Cerebellar nuclear complex (tissue), 1 donor: ENCODE measurements at regions not wholly inside any gene's neighbourhood (a gene's known extent, or its start where the extent isn't known, plus 50 kb on each side); places are given as distances from the start of the nearest gene placed in this dataset.
"Not testable (repeated sequence)": the region's sequence is repeated elsewhere in the genome, so short reads cannot be mapped to it uniquely, and the experiment has no call there.

Experiments used
- DNase-seq, 2 experiments: peaks; one replicate each; lab custom pipeline; 2025; lab: John Stamatoyannopoulos, UW

DNA sequence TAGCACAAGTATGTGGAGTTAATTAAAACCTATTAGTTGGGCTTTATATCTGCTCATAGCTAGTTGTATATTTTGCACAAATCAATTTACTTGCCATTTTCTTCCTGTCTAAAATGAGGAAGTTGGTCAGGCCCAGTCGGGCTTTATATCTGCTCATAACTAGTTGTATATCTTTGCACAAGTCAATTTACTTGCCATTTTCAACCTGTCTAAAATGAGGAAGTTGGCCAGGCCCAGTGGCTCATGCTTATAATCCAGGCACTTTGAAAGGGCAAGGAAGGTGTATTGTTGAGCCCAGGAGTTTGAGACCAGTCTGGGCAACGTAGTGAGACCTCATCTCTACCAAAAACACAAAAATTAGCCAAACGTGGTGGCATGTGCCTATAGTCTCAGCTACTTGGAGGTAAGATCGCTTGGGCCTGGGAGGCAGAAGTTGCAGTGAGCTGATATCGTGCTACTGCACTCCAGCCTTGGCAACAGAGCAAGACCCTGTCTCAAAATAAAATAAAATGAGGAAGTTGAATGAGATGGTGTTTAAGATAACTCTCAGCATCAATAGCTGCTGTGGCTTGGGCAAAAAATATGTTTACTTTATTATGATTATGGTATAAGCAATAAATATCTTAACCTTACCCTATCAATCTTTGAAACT is 1558.6 kb upstream of the RAG2 start:
- DNase-seq: no peak

DNA sequence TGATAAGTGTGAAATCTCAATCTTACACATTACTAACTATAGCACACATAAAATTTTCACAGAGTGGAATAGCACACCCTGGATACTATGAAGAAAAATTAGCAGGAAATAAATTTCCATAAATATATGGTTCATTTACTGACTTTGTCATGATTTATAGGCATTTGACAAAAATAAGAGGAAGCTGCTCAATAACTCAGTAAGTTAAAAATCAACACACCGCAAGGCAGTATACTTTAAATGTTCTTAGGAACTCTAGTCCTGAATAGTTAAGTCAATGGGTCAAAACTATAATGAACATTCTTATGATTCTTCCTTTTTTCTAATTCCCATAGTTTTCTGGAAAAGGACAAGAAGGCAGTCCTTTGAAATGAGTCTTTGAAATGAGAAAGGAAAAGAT is 1557.8 kb upstream of the RAG2 start:
- DNase-seq: no peak

DNA sequence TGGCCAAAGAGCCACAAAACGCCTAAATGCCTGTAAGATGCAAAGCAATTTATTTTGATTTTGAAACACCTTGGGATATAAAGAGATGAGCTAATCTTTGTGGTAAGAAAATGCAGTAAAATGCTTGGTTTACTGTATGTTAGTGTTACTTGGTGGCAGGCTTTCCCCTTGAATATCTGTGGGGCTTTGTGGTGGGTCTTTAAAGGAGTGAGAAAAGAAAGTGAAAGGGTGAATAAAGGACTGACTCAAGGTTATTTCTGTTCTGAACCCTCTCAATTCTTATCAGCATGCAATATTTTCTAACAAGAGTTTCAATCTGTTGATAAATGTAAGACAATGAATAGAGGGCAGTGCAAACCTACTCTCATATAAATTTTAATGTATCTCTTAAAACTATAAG is 1555.9 kb upstream of the RAG2 start:
- DNase-seq: no peak

DNA sequence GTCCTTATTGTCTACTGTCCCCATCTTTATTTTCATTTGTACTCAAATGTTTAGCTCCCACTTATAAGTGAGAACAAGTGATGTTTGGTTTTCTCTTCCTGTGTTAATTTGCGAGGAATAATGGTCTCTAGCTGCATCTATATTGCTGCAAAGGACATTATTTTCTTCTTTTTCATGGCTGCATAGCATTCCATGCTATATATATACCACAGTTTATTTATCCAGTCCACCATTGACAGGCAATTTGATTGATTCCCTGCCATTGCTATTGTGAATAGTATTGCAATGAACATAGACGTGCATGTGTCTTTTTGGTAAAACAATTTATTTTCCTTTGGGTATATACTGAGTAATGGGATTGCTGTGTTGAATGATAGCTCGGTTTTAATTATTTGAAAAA is 1545.8 kb upstream of the RAG2 start:
- DNase-seq: no peak

DNA sequence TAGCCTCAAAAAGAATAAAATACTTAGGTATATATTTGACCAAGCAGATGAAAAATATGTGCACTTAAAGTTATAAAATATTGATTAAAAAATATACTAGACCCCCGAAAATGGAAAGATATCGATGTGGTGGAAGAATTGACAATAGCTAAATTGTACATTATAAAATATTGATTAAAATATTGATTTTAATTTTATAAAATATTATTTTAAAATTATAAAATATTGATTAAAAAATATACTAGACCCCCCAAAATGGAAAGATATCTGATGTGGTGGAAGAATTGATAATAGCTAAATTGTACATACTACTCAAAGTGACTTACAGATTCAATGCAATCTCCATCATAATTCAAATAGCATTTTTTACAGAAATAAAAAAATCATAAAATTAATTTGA is 1540.9 kb upstream of the RAG2 start:
- no peak for DNase-seq

DNA sequence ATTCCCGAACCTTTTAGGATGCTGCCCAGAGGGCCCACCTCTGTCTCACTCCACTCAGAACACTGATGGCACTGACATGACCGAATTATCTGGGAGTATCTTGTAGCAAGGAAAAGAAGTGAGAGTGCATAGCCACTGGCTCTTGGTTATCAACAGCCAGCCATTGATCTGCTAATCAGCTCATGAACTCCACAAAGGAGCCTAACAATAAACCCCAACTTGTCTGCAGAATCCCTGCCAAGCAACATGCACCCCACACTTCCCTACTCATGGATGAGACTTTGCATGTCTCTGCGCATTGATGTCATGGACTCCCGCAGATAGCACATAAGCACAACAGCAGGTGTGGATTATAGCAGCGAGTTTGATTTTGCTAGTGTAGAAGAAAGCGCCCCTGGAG is 1538.9 kb upstream of the RAG2 start:
- DNase-seq: no peak

DNA sequence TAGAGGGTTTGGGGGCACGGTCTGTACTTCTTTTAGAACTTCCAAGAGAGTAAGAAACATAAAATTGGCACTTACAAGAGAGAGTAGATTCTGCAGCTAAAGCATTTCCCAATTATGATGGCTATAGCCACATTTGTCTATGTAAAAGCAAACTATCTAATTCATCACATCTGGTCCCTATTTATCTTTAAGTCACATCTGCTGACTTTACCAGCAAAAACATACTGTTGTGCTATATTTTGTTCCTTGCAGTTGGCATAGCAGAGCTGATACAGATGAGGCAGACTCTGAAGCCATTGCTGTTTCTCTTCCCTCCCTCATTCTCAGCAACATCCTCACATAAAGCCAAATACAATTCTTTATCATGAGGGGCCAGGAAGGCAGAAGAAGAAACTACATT is 1533.5 kb upstream of the RAG2 start:
- DNase-seq: no peak

DNA sequence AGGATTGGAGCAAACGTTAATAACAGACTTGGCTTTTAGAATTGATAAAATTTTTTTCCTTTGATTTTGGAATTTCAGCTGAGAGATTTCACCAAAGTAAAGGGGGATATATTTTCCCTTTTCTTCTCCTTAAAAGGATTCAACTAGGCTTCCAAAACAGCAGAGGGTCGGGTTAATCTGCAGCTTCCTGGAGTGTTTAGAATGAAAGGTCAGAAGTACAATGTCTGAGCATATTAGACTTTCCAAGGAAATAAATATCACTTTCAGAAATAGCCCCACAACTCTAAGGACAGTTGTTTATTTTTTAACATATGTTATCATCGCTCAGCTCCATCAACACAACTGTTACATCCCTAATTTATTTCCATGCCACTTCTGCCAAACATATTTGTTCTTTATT is 1532.9 kb upstream of the RAG2 start:
- DNase-seq: no peak

DNA sequence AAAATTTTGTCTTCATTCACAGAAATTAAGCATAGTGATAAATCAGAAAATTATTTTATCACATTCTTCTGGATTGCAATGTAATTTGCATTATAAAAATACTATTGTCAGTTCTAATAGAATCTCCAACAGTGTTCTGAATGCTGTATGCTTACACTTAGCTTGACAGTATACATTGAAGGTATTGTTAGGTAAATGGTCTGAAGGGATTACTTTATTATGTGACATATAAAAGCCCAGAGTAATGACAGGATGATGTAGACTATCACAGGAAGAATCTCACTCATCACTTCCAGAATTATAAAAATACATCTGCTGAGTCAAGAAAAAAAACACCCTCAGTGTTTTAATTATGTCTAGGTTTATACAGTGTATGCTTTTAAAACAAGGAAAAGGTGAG is 1532.5 kb upstream of the RAG2 start:
- DNase-seq: no peak

DNA sequence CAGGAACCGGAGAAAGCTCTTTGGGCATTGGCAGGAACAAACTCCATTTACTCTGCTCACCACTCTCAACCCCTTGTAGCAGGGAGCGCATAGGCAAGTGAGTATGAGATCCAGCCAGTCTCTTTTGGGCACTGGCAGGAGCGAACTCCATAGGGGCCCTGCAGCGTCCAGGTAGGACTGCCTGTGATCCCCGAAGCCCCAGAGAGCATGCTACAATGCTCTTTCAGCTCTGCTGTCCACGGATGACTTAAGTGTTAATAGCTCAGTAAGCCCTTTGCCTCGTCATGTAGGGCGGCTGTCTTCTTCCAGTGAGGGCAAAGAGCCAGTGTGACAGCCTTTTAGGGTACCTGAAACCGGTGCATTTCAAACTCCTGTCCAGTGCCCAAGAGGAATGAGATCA is 1525.6 kb upstream of the RAG2 start:
- no peak for DNase-seq

DNA sequence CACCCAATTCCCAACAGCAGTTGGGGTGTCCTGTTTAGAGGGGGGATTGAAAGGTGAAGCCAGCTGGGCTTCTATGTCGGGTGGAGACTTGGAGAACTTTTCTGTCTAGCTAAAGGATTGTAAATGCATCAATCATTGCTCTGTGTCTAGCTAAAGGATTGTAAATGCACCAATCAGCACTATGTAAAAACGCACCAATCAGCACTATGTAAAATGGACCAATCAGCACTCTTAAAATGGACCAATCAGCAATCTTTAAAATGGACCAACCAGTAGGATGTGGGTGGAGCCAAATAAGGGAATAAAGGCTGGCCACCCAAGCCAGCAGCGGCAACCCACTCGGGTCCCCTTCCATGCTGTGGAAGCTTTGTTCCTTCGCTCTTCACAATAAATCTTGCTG is 1518.6 kb upstream of the RAG2 start:
- not testable (repeated sequence) for DNase-seq

DNA sequence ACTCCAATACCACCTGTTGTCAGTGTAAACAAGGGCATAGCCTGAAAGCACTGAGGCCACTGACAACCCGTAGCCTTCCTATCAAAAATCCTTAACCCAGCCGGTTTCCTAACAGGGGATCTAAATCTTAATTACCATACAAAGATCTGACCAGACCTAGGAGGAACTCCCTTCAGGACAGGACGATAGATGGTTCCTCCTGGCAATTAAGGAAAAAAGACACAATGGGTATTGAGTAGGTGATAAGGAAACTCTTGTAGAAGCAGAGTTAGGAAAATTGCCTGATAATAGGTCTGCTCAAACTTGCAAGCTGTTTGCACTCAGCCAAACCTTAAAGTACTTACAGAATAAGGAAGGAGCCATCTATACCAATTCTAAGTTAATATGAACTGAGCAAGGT is 1517.3 kb upstream of the RAG2 start:
- DNase-seq: not testable (repeated sequence)

DNA sequence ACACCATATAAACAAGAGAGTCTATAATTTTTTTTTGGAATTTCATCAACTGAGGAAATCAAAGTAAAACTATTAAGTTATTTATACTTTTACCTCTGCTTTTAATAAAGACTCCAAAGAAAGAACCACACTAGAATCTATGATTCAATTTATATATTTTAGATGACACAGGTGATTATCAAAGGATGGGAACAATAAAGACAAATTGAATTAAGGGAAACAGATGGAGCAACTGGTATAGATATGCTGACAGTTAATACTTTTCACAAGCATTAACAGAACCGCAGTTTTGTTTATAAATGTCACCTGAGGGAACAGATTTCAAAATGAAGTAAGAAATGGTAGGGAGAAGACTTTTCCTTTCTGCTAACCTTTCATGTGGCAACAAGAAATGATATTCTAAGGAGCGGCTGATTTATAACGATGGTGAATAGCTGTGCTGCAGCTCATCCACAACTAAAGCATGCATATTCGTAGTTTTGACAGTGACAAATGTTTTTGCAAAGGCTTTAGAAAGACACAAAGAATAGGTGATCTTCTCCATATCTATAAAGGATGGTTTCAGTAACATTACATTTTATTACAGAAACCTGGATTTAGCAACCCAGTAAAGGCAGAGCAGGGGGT is 1502.9 kb upstream of the RAG2 start:
- DNase-seq: no peak

DNA sequence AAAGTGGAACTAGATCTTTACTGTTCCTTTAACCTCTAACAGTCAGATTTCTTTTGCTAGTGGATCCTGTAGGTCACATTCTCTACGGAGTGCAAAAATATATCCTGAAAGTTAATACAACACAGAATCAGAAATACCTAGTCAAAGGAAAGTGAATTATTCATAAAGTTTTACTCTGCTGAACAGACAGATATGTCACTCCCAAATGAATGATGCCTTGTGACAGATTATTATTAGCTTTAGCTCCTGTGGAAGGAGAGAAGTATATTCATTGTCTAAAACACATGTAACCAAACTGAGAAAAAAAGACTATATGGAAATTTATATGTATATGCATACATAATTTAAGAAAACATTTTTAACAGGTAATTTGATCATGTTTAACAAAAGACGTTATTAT is 1497.2 kb upstream of the RAG2 start:
- no peak for DNase-seq

DNA sequence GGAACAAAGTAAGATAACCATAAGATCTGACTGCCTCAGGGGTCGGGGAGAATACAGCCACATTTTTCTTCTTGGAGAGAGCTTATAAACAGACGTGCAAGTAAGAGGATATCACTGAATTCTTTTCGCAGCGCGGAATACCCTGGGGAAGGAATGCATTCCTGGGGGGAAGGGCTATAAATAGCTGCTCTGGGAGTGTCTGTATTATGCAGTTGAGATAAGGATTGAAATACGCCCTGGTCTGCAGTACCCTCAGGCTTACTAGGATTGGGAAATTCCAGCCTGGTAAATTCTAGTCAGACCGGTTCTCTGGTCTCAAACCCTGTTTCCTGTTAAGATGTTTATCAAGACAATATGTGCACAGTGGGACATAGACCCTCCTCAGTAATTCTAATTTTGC is 1491.7 kb upstream of the RAG2 start:
- DNase-seq: no peak

DNA sequence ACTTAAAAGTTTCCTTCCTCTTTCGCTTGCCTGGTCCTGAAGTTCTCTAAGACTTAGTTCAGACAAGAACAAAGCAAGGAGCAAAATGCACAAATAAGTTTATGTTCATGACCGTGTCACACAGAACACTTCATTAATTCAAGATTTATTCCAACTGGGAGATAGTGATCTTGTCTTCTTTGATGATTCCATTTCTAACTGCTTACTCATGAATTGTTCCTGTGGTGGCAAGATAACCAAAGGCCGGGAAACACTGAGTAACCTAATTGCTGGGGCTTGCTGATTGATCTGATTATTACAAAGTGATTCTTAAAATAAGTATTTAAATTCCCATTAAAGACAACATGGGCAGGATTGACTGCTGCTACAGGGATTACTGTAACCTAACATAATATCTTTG is 1462.9 kb upstream of the RAG2 start:
- DNase-seq: no peak

DNA sequence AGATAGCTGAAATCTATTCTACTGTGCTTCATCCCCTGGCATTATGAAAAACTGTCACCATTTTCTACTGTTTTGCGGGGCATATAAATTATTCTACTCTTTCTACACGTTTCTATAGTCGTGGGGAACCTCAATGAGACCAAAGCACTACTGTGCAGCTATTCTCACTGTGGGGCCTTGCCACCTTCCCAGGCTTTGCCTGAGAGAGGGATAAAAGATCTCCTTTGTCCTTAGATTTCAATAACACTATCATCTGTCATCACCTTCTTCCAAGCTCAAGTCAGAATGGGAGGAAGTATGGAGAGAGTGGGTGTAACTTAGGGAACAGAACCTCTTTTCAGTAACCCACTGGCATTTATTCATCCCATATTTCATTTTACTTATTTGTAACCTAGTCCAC is 1462.1 kb upstream of the RAG2 start:
- DNase-seq: no peak

DNA sequence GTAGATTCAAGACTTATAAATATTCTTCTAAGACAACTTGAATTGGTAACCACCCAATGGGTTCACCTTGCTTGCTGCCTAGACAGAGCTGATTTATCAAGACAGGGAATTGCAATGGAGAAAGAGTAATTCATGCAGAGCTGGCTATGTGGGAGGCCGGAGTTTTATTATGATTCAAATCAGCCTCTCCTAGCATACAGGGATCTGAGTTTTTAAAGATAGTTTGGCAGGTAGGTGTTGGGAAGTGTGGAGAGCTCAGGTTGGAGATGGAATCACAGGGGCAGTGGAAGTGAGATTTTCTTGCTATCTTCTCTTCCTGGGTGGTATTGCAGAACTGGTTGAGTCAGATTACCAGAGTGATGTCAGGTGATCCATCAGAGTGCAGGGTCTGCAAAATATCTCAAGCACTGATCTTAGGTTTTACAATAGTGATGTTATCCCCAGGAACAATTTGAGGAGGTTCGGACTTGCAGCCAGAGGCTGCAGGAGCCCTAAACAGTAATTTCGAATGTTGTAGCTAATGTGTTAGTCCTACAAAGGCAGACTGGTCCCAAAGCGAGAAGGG is 1448.6 kb upstream of the RAG2 start:
- DNase-seq: no peak

DNA sequence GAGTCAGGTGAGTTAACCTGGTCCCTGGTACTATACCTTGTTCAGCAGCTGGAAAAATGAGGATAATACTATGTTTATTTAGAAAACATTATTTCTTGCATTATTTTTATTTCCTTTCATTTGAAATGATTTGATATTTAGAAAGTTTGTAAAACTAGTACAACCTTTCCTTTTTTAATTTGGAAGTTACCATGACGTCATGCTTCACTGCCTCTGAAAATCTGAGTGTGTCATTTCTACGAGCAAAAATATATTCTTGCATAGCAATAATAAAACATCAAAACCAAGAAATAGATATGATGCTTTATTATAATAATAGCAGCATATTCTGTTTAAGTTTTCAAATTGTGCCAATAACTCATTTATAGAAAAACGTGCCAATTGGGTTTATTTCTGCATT is 1445.0 kb upstream of the RAG2 start:
- no peak for DNase-seq

DNA sequence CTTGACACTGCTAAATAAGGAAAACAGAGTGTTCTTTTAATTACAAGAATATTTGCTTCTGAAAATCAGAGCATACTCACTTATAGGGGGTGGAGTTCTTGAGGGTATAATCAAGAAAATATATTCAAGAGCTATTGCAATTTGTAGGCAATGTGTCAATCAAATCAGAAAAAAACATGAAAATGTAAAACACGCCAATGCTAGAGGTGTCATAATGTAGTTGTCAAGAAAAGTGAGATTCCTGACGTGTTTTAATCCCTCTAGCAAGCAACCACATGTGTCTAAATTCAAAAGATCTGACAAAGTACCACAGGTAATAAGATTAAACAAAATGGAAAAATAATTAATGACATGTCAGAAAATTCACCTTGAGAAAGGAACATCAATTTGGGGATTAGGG is 1440.7 kb upstream of the RAG2 start:
- DNase-seq: no peak

DNA sequence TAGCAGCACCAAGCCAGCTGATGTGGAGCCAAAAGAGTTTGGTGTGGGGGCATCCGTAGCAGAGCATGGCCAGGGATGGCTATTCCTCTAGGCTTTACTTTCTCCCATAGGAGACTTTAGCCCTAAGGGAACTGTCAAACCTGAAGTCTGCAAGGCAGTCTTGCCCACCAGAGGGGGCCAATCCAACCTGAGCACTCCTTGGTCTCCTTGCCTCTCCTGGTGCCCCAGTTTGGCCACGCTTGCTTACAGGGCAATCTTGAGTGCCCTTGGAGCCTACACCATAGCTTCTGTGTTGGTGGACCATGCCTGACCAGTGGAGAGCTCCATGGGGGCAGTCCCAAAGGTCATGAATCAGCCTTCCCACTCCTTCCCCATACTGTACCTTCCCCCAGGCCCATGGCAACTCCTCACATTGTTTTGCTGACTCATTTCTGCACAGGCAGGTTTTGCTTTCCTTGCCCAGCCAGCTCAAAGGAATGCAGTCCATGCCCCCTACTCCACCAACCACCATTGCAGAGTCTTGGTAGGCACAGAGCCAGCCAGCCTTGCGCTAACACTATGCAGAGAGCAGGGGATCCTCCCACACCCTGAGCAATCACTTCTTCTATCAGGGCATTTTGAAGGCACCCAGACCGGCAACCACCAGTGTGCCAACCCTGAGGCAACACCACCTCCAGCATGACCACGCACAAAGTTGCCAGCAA is 1421.2 kb upstream of the RAG2 start:
- no peak for DNase-seq

DNA sequence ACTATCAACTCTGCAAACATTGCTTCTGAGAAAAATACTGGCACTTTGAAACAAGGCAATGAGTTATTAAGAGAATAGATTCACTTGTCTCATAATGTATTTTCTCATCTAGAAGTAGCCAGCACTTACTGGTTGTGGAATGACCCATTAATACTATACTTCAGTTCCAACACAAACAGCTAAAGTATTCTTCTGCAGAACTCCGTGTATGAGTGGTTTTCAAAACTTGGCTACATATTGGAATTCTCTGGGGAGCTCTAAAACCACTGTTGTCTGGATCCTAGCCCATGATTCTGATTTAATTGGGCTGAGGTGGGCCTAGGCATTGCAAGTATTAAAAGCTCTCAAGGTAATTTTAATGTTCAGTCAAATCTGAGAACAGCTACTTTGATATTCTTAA is 1416.4 kb upstream of the RAG2 start:
- DNase-seq: no peak

DNA sequence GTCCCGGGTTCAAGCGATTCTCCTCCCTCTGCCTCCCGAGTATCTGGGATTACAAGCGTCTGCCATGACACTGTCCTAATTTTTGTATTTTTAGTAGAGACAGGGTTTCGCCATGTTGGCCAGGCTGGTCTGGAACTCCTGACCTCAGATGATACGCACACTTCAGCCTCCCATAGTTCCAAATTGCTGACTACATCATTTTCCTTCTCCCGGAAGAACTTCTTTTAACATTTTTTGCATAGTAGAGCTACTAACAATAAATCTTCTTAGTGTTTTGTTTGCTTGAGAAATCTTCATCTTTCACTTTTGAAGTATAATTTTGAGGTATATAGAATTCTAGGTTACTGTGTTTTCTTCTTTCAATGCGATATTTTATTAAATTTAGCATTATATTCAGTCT is 1415.1 kb upstream of the RAG2 start:
- no peak for DNase-seq
